KMS-11 (cell line): ENCODE measurements at regions not wholly inside any gene's neighbourhood (a gene's known extent, or its start where the extent isn't known, plus 50 kb on each side); places are given as distances from the start of the nearest gene placed in this dataset.

Source experiments
- H2AFZ ChIP-seq: fragments of 200-600 bp; sonication (generic); 2 replicates; pipeline ENCODE4 v1.6.1; 2016; ENCODE audit warnings: antibody characterized with exemption, mixed run types, low read depth
- H3K27ac ChIP-seq: fragments of 200-600 bp; sonication (generic); 2 replicates; pipeline ENCODE4 v1.6.1; 2016; ENCODE audit warnings: mild to moderate bottlenecking, mixed run types
- H3K27me3 ChIP-seq: fragments of 200-600 bp; sonication (generic); 2 replicates; pipeline ENCODE4 v1.6.1; 2017; ENCODE audit warnings: mild to moderate bottlenecking, low read depth, mixed run types, moderate library complexity; ENCODE audit not compliant: insufficient read depth
- H3K36me3 ChIP-seq: fragments of 200-600 bp; sonication (generic); 2 replicates; pipeline ENCODE4 v1.6.1; 2017; ENCODE audit warnings: mild to moderate bottlenecking, mixed run types; ENCODE audit not compliant: insufficient read depth
- H3K4me1 ChIP-seq: fragments of 200-600 bp; sonication (generic); 2 replicates; pipeline ENCODE4 v1.6.1; 2016; ENCODE audit warnings: mild to moderate bottlenecking, low read depth, mixed run types; ENCODE audit not compliant: poor library complexity, severe bottlenecking
- H3K4me2 ChIP-seq: fragments of 200-600 bp; sonication (generic); 2 replicates; pipeline ENCODE4 v1.7.0; 2016; ENCODE audit warnings: mild to moderate bottlenecking, mixed run types
- H3K4me3 ChIP-seq: fragments of 200-600 bp; sonication (generic); IDR thresholded peaks from 2 replicates; pipeline ENCODE4 v1.6.1; 2017; ENCODE audit warnings: low read depth, low read length, mixed read lengths; ENCODE audit not compliant: insufficient read depth
- H3K79me2 ChIP-seq: fragments of 200-600 bp; sonication (generic); 2 replicates; pipeline ENCODE4 v1.6.1; 2016; ENCODE audit warnings: low read depth, mixed run types; ENCODE audit not compliant: insufficient read depth
- H3K9ac ChIP-seq: fragments of 200-600 bp; sonication (generic); 2 replicates; pipeline ENCODE4 v1.6.1; 2016; ENCODE audit warnings: mild to moderate bottlenecking, mixed run types
- H4K20me1 ChIP-seq: fragments of 200-600 bp; sonication (generic); 2 replicates; pipeline ENCODE4 v1.6.1; 2016; ENCODE audit warnings: mild to moderate bottlenecking, mixed run types; ENCODE audit not compliant: insufficient read depth
- CTCF ChIP-seq: fragments of 200-600 bp; sonication (generic); conservative IDR thresholded peaks from 2 replicates; pipeline ENCODE4 v1.6.1; 2017; ENCODE audit warnings: low read depth, mild to moderate bottlenecking, antibody characterized with exemption, low read length, moderate library complexity, mixed read lengths

DNA sequence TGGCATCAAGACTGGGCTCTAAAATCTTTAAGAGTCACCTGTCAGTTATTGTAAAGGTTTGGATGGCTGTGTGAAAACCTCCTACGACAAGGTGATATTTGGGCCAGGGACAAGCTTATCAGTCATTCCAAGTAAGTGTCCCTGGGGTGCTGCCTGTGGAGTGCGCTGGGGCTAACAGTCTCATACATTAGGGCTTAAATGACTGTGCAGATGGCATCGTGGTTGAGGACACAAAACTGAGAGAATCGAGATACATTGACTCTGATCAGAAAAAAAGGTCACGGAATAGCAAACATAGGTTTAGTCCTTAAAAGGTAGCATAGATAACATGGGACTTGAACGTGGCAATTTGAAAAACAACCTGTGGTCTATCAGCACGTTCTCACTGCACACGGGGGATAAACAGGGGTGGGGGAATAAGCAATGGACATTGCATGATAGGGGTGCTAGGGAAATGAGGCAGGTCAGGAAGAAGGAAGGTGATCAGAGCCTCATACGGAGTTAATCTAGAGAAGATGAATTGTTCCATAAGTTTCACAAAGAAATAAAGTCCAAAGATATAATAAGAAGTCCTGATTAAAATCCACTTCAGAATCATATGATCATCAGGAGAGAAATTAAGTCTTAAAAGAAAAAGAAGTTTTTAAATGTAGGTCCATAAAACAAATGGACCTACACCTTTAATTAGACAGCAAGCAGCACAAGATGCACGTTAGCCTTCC is 100.3 kb downstream of the DAD1 start:
- no peak overlapping the region for H3K4me2 ChIP-seq
- H3K4me1 ChIP-seq: peaks cover 19% of the 10 kb centered on the region
- no peaks in the 10 kb centered on the region for H3K27me3 ChIP-seq
- H4K20me1 ChIP-seq: no peaks in the 10 kb centered on the region
- H3K36me3 ChIP-seq: no peaks in the 10 kb centered on the region
- H3K79me2 ChIP-seq: no peaks in the 10 kb centered on the region
- H3K9ac ChIP-seq: no peak overlapping the region
- no peak for TF ChIP-seq CTCF
- H3K27ac ChIP-seq: no peak overlapping the region
- no peak overlapping the region for H3K4me3 ChIP-seq
- H2AFZ ChIP-seq: no peak overlapping the region

GRCh38 chr14:22487941-22488340 is 101.1 kb downstream of the DAD1 start:
- Histone ChIP-seq H3K36me3 (no peaks in the 10 kb centered on the region), H3K4me2 (no peak overlapping the region), H3K4me1 (peaks cover 23% of the 10 kb centered on the region), H3K9ac (no peak overlapping the region), H3K4me3 (no peak overlapping the region), H4K20me1 (no peaks in the 10 kb centered on the region), H2AFZ (no peak overlapping the region), H3K27me3 (no peaks in the 10 kb centered on the region), H3K27ac (no peak overlapping the region), H3K79me2 (no peaks in the 10 kb centered on the region)
- no peak for TF ChIP-seq CTCF

DNA sequence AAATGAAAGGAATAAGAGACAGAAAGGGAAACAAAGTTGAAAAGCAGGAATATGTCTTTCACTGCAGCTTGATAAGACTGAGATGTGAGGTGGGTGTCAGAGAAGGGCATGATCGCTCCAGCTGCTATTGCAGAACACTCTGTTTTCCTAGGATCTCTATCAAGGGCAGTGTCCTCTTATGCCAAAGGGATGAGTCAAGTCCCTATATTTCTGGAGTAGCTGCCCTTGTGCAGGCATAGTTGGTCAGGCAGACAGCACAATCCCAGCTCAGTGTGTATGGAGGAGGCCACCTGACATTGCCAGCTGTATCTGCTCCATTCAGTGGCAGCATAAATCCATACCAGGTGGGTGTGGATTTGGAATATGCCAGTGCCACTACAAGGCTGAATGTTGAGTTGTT is 101.6 kb downstream of the DAD1 start:
- Histone ChIP-seq H3K36me3 (no peaks in the 10 kb centered on the region), H2AFZ (no peak overlapping the region), H3K79me2 (no peaks in the 10 kb centered on the region), H3K4me2 (no peak overlapping the region), H3K9ac (no peak overlapping the region), H3K27ac (no peak overlapping the region), H3K27me3 (no peaks in the 10 kb centered on the region), H3K4me1 (peaks cover 23% of the 10 kb centered on the region), H3K4me3 (no peak overlapping the region), H4K20me1 (no peaks in the 10 kb centered on the region)
- no peak for TF ChIP-seq CTCF

- H3K27me3 ChIP-seq: no peaks in the 10 kb centered on the region
- no peak overlapping the region for H3K4me2 ChIP-seq
- H3K4me3 ChIP-seq: no peak overlapping the region
- no peaks in the 10 kb centered on the region for H3K79me2 ChIP-seq
- no peaks in the 10 kb centered on the region for H4K20me1 ChIP-seq
- TF ChIP-seq CTCF: no peak
- H3K9ac ChIP-seq: no peak overlapping the region
- no peaks in the 10 kb centered on the region for H3K36me3 ChIP-seq
- no peak overlapping the region for H2AFZ ChIP-seq
- H3K4me1 ChIP-seq: peaks cover 23% of the 10 kb centered on the region
- H3K27ac ChIP-seq: no peak overlapping the region
Observed at GRCh38 chr14:22486675-22487074, 102.3 kb downstream of the DAD1 start.
